Activated CD4-positive, alpha-beta T cell treated with anti-CD3 and anti-CD28 coated beads, Interleukin-2, amount 50 U/mL, for 1 hour (primary cell): ENCODE measurements at regions not wholly inside any gene's neighbourhood (a gene's known extent, or its start where the extent isn't known, plus 50 kb on each side); places are given as distances from the start of the nearest gene placed in this dataset.

Source experiments
- DNase-seq: peaks from one replicate; pipeline ENCODE4 v3.0.0-alpha.2; 2020

- DNase-seq = no peak
Observed at GRCh38 chr20:21653628-21654027, 51.8 kb upstream of the PAX1 start.

DNA sequence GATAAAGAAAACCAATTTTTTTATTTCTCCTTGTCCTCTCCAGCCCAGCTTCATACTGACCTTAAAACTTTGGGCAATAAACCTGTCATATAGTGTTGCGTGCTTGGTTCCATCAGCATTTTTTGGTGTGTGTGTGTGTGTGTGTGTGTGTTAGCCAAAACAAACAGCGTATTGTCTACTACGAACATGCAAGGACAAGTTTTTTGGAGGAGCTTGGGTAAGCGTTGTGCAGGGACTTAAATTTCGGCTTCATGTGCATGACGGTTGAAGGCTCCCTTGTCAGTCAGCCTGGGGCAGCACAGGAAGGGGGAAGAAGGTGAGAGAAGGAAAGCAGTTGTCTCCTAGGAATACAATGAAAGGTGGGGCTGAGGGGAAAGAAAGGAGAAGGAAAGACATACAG is 62.0 kb upstream of the PAX1 start:
- no peak for DNase-seq

DNA sequence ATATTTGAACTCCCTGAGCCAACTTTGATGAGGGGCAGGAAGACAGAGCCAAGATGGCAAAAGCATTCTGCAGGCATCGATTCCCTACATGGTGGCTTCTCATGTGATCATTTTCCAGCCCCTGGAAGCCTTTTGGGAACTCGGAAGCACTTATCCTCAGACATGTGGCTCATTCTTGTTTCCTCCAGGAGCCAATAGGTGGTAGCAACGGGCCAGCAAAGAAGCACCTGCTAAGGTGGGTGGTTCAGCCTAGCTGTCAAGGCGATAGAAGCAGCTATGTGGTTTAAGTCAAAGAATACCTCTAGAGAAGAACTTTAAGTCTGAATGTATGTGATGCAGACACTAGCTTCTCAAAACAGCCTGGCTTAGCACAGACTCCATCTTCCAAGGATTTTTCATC is 64.9 kb upstream of the PAX1 start:
- DNase-seq = no peak

DNA sequence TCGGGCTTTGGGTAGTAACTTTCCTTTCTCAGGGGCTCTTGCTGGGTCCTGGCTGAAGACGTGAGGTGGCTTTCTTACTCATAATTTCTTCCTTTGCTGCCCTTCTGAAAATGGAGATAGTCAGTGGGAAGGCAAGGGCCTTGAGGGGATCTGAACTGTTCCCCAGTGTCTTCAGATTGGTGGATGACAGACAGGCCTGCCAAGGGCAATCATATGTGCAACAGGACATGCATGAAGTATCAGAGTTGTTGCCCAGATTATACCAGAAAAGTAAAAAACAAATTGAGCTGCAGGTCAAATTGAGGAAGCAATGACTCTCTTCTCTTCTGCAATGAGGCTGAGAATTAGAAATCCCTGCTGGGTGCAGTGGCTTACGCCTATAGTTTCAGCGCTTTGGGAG is 71.6 kb upstream of the PAX1 start:
- DNase-seq = no peak

DNA sequence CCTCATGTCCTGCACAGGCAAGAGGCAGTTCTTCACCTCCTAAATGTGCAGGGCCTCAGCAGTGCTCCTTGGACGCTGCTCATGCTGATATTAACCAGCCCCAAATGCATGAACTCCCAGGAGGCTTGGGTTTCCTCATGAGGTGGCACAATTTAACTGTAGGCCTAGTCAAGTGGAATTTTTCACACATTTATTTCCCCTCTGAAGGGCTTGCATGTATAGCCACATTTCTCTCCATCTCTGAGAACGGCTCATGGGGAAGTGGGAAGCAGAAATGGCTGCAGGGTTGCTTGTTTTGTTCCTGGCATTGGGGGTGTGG is 72.8 kb upstream of the PAX1 start:
- no peak for DNase-seq

- DNase-seq = no peak
Observed at GRCh38 chr20:21632031-21632734, 73.3 kb upstream of the PAX1 start.

DNA sequence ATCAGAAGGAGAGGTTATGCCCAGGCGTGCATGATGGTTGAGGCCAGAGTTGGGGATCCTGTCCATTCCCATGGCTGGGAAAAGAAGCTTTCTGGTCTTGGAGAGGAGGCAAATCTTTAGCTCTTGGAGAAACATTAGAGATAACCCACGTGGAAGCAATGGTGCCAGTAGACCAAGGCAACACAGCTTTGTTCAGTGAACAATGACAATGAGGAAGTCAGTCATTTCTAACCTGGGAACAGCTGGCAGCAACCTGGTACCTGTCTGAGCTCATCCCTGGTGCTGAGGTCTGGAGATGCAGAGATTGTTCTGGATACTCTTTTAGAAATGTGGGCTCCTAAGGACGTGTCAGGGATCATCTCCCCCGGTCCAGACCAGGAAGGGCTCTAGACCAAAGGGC is 76.7 kb upstream of the PAX1 start:
- DNase-seq = no peak

DNA sequence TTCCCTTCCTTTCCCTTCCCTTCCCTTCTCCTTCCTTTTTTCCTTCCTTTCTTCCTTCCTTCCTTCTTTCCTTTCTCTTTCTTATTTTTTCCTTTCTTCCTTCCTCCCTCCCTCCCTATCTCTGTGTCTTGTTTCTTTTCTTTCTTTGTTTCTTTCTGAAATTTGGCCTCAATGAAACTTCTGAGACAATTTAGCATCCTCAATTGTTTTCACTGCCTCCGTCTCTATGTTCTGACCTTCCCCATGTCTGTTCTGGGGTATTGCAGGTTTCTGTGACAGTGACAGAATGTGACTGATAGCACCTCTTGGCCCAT is 81.7 kb upstream of the PAX1 start:
- DNase-seq = no peak

DNA sequence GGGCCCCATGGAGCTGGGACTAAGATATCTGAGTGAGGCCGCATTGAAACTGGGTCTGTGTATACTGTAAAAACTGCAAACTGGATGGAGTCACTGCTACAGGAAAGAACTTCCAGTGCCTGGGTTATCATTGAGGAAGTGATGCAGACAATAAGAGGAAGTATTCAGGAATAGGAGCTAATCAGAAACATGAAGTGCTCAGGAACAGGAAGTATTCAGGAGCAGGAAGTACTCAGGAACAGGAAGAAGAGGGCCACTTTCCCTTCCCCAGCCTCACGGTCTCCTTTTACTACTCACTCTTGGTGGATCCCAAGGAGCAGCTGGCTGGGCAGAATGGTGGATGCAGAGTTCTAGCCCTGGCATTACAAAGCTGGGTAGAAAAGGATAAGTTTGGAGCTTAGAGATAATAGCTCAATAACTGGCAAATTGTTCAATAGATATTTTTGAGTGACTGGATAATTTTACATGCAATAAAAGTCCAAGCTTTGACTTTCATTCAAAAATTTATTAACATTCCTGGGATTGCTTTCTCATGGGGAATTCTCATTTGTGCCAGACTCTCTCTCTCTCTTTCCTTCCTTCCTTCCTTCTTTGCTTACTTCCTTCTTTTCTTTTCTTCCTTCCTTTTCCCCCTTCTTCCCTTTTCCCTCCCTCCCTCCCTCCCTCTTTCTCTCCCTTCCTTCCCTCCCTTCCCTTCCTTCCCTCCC is 82.2 kb upstream of the PAX1 start:
- no peak for DNase-seq

GRCh38 chr20:21622097-21622857 is 83.2 kb upstream of the PAX1 start:
- no peak for DNase-seq

DNA sequence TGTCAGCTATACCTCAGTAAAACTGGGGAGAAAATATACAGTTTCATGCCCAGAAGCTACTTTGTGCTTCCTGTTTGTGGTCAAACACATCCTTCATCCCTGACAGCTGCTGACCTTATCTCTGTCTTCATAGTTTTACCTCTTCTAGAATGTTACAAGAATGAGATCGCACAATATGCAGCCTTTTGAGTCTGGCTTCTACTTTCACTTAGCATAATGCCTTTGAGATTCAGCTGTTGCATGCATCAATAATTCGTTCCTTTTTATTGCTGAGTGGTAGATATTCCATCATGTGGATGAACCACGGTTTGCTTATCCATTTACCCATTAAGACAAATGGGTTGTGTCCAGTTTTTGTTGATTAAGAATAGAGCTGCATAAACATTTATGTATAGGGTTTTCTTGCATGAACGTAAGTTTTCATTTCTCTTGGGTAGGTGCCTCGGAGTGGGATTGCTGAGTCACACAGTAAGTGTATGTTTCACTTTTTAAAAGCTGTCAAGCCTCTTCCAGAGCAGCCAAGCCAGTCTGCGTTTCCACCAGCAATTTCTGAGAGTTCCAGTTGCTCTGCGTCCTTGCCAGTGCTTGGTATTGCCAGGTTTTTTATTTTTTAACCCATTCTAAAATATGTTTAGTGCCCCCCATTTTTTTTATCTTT is 86.6 kb upstream of the PAX1 start:
- DNase-seq = no peak

DNA sequence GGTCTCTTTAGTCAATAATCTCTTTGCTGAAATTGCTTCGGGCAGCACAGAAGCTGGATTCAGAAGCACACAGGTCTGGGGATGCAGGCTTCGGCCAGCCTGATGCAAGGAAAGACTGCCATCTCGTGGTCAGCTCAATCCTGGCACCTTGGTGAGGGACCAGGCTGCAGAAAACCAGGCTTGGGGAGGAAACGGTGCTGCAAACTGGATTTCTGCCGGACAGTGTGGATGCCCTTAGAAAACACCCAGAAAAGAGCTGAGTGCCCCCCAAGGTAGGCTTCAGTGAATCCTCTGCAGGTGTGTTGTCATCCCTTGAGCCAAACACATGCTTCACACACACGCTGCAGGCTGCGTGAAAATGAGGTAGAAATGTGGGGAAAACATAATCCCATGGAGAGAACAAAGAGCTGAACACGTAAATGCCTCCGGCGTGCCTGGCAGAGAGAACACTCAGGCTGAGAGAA is 89.8 kb upstream of the PAX1 start:
- DNase-seq = peak; percentile 39

- no peak for DNase-seq
Observed at GRCh38 chr20:21614980-21615379, 90.5 kb upstream of the PAX1 start.

- DNase-seq = no peak
Observed at GRCh38 chr20:21613512-21613911, 92.0 kb upstream of the PAX1 start.

- DNase-seq = no peak
Observed at GRCh38 chr20:21609981-21610380, 95.5 kb upstream of the PAX1 start.

GRCh38 chr20:21609221-21609620 is 95.4 kb upstream of the NKX2-2 start:
- no peak for DNase-seq

DNA sequence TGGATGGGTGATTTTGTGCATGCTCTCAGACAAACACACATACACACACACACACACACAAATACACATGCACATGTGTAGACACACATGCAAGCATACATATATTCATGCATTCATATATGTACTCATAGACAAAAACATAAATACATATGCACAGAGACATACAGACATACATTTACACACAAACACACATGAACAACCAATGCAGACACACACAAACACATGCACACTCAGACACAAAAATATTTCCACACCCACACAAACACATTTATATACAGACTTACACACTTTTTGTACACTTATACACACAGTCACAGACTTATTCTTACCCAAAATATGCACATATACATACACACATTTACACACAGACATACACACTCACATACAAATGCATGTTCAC is 94.9 kb upstream of the NKX2-2 start:
- DNase-seq = no peak

GRCh38 chr20:21607971-21608725 is 94.3 kb upstream of the NKX2-2 start:
- no peak for DNase-seq

DNA sequence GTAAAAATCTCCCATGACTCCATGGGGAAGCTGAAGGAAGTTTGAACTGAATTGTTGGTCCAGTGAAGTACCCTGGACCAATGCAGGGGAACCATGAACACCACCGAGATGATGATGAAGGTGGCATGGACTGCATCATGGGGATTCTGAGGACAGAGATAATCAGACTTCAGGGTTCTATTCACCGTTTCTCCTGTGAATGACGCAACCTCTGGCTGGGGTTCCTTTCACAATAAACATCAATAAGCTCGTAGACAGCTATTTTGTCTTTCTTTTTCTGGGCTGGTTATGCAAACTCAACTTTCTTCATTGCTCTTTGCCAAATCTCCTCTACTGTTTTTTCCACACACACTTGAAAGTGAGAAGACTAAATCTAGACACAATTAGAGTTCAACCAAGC is 87.9 kb upstream of the NKX2-2 start:
- DNase-seq = no peak

DNA sequence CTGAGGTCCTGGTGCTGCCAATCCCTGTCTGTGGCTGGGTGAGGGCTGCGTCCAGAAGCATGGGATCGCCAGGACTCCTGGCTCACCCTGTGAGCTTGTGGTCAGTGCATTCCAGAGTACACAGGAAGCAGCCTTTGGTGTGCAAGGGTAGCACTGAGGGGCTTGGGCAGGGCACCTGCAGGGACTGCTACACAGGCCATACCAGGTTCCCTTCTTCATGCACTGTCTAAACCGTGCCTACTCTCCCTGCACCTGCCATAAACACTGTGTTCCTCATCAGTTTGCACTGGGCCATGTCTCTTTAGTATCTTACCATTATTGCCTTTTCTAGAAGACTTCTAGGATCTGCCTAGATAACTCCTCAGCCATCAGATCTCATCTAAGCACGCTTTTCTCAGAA is 72.8 kb upstream of the NKX2-2 start:
- DNase-seq = no peak

DNA sequence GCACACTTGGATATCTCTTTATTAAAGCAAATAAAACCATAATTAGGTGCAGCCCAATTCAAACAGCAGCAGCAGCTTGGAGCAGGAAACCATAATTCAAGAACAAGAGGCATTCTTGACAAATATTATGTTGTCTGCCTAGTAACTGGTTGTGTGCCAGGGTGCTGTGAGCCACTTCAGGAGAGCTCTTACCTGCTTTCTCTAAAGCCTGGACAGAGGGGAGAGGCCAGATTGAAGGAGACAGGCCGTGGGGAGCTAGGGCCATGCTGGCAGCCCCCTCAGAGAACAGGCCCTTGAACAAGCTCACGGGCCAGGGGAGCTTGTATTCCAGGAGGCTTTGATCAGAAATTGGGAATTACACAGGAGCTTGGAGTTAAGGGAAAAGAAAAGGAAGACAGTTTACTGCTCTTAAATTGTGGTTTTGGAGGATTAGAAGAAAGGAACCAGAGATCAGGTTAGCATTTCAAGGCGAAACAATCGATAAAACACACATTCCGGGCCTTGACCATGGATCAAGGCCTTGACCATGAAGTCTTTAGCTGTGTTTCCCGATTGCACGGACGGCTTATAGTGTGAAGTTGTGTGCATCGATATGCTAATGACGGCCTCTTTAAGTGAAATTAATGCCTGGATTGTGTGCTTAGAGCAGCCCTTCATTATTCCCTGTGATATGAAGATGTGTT is 69.8 kb upstream of the NKX2-2 start:
- no peak for DNase-seq

DNA sequence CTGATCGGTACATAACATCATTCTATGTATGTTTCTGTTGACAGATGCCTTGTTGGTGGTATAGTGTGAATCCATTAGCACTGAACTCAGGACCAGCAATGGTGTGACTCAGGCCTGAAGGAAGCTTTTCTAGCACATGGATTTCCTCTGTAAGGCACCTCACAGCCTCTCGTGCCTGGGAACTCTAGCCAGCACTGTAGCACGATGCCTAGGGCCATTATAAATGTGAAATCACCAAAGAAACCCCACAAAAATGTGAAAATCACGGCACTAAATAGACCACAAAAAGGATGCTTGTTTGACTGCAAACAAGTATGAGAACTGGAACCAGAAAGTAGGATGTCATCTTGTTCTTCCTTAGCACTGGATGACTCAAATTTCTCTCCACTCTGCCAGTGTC is 63.7 kb upstream of the NKX2-2 start:
- no peak for DNase-seq
